Activated CD8-positive, alpha-beta T cell treated with anti-CD3 and anti-CD28 coated beads, Interleukin-2, amount 10 ng/mL, durations not matched to agents 7 days and 5 days (primary cell): ENCODE measurements at regions not wholly inside any gene's neighbourhood (a gene's known extent, or its start where the extent isn't known, plus 50 kb on each side); places are given as distances from the start of the nearest gene placed in this dataset.

Experiments
- ATAC-seq: fragments of 150-1000 bp; cut with Tn5 transposase; one replicate; pipeline ENCODE4 v1.10.0; 2021; ENCODE audit warnings: moderate library complexity
- CTCF ChIA-PET: fragments of 350-600 bp; sonication (Branson Sonifier 250); formaldehyde crosslinking; loops from one replicate; lab custom pipeline; 2021; ENCODE audit warnings: antibody characterized with exemption; lab: Charles Lee
- POLR2A ChIA-PET: fragments of 350-600 bp; sonication (Branson Sonifier 250); formaldehyde crosslinking; loops from one replicate; lab custom pipeline; 2021; ENCODE audit warnings: antibody characterized with exemption; lab: Charles Lee
- DNase-seq: peaks from one replicate; pipeline ENCODE4 v3.0.0-alpha.2; 2020
- H3K27ac Mint-ChIP-seq: one replicate; pipeline ENCODE4 v1.8.0; 2021; ENCODE audit warnings: mild to moderate bottlenecking, mixed read lengths
- H3K27me3 Mint-ChIP-seq: one replicate; pipeline ENCODE4 v1.8.0; 2021; ENCODE audit warnings: low read depth, mixed read lengths
- H3K36me3 Mint-ChIP-seq: one replicate; pipeline ENCODE4 v1.8.0; 2021; ENCODE audit warnings: low read depth, mixed read lengths
- H3K4me1 Mint-ChIP-seq: one replicate; pipeline ENCODE4 v1.8.0; 2021; ENCODE audit warnings: low read depth, mixed read lengths
- H3K4me3 Mint-ChIP-seq: one replicate; pipeline ENCODE4 v1.8.0; 2021; ENCODE audit warnings: mild to moderate bottlenecking, mixed read lengths
- H3K9me3 Mint-ChIP-seq: one replicate; pipeline ENCODE4 v1.8.0; 2022; ENCODE audit warnings: mixed read lengths; ENCODE audit not compliant: insufficient read depth

GRCh38 chr18:52009958-52010357 is 330.0 kb upstream of the DCC start:
- H3K9me3 Mint-ChIP-seq = no peaks in the 10 kb centered on the region
- ATAC-seq (no peak), DNase-seq (no peak)
- no peak overlapping the region for H3K27ac Mint-ChIP-seq
- ChIA-PET POLR2A (no interaction called here), CTCF (no interaction called here)
- H3K4me1 Mint-ChIP-seq = no peaks in the 10 kb centered on the region
- H3K4me3 Mint-ChIP-seq = no peak overlapping the region
- no peaks in the 10 kb centered on the region for H3K36me3 Mint-ChIP-seq
- no peaks in the 10 kb centered on the region for H3K27me3 Mint-ChIP-seq

GRCh38 chr18:52045946-52046675 is 293.9 kb upstream of the DCC start:
- no peak overlapping the region for H3K4me3 Mint-ChIP-seq
- no peaks in the 10 kb centered on the region for H3K27me3 Mint-ChIP-seq
- H3K27ac Mint-ChIP-seq = no peak overlapping the region
- no peaks in the 10 kb centered on the region for H3K4me1 Mint-ChIP-seq
- no peaks in the 10 kb centered on the region for H3K36me3 Mint-ChIP-seq
- ATAC-seq (no peak), DNase-seq (no peak)
- POLR2A ChIA-PET = no interaction called here
- CTCF ChIA-PET = no interaction called here
- H3K9me3 Mint-ChIP-seq = no peaks in the 10 kb centered on the region

- DNase-seq (no peak), ATAC-seq (no peak)
- H3K36me3 Mint-ChIP-seq = no peaks in the 10 kb centered on the region
- H3K27ac Mint-ChIP-seq = no peak overlapping the region
- H3K4me1 Mint-ChIP-seq = no peaks in the 10 kb centered on the region
- no peak overlapping the region for H3K4me3 Mint-ChIP-seq
- ChIA-PET CTCF (no interaction called here), POLR2A (no interaction called here)
- no peaks in the 10 kb centered on the region for H3K9me3 Mint-ChIP-seq
- H3K27me3 Mint-ChIP-seq = no peaks in the 10 kb centered on the region
Observed at GRCh38 chr18:52046842-52047241, 293.2 kb upstream of the DCC start.

GRCh38 chr18:52054324-52054723 is 285.7 kb upstream of the DCC start:
- no peaks in the 10 kb centered on the region for H3K9me3 Mint-ChIP-seq
- H3K4me3 Mint-ChIP-seq = no peak overlapping the region
- ChIA-PET CTCF (no interaction called here), POLR2A (no interaction called here)
- ATAC-seq (no peak), DNase-seq (no peak)
- H3K4me1 Mint-ChIP-seq = no peaks in the 10 kb centered on the region
- no peaks in the 10 kb centered on the region for H3K36me3 Mint-ChIP-seq
- H3K27ac Mint-ChIP-seq = no peak overlapping the region
- no peaks in the 10 kb centered on the region for H3K27me3 Mint-ChIP-seq

- ATAC-seq (no peak), DNase-seq (no peak)
- no peak overlapping the region for H3K27ac Mint-ChIP-seq
- H3K9me3 Mint-ChIP-seq = no peaks in the 10 kb centered on the region
- H3K4me3 Mint-ChIP-seq = no peak overlapping the region
- ChIA-PET CTCF (no interaction called here), POLR2A (no interaction called here)
- no peaks in the 10 kb centered on the region for H3K27me3 Mint-ChIP-seq
- no peaks in the 10 kb centered on the region for H3K4me1 Mint-ChIP-seq
- H3K36me3 Mint-ChIP-seq = no peaks in the 10 kb centered on the region
Observed at GRCh38 chr18:52060607-52061304, 279.2 kb upstream of the DCC start.

GRCh38 chr18:52063923-52064322 is 276.1 kb upstream of the DCC start:
- H3K27me3 Mint-ChIP-seq = no peaks in the 10 kb centered on the region
- no peaks in the 10 kb centered on the region for H3K36me3 Mint-ChIP-seq
- POLR2A ChIA-PET = no interaction called here
- no peaks in the 10 kb centered on the region for H3K9me3 Mint-ChIP-seq
- ATAC-seq (no peak), DNase-seq (no peak)
- H3K4me3 Mint-ChIP-seq = no peak overlapping the region
- CTCF ChIA-PET = no interaction called here
- no peak overlapping the region for H3K27ac Mint-ChIP-seq
- H3K4me1 Mint-ChIP-seq = no peaks in the 10 kb centered on the region

GRCh38 chr18:52069201-52069600 is 270.8 kb upstream of the DCC start:
- Mint-ChIP-seq H3K4me3 (no peak overlapping the region), H3K4me1 (no peaks in the 10 kb centered on the region), H3K27me3 (no peaks in the 10 kb centered on the region), H3K27ac (no peak overlapping the region), H3K36me3 (no peaks in the 10 kb centered on the region), H3K9me3 (no peaks in the 10 kb centered on the region)
- ChIA-PET CTCF (no interaction called here), POLR2A (no interaction called here)
- no peak for ATAC-seq
- no peak for DNase-seq

GRCh38 chr18:52070291-52070756 is 269.7 kb upstream of the DCC start:
- Mint-ChIP-seq H3K27ac (no peak overlapping the region), H3K4me3 (no peak overlapping the region), H3K4me1 (no peaks in the 10 kb centered on the region), H3K27me3 (no peaks in the 10 kb centered on the region), H3K9me3 (no peaks in the 10 kb centered on the region), H3K36me3 (no peaks in the 10 kb centered on the region)
- DNase-seq = no peak
- POLR2A ChIA-PET = no interaction called here
- ATAC-seq = no peak
- CTCF ChIA-PET = no interaction called here

GRCh38 chr18:52077251-52077983 is 262.6 kb upstream of the DCC start:
- ChIA-PET POLR2A (no interaction called here), CTCF (no interaction called here)
- DNase-seq = no peak
- no peak overlapping the region for H3K4me3 Mint-ChIP-seq
- ATAC-seq = no peak
- no peak overlapping the region for H3K27ac Mint-ChIP-seq
- no peaks in the 10 kb centered on the region for H3K36me3 Mint-ChIP-seq
- no peaks in the 10 kb centered on the region for H3K9me3 Mint-ChIP-seq
- no peaks in the 10 kb centered on the region for H3K27me3 Mint-ChIP-seq
- no peaks in the 10 kb centered on the region for H3K4me1 Mint-ChIP-seq

GRCh38 chr18:52082246-52082645 is 257.8 kb upstream of the DCC start:
- Mint-ChIP-seq H3K27me3 (no peaks in the 10 kb centered on the region), H3K9me3 (peaks cover 3% of the 10 kb centered on the region), H3K4me1 (no peaks in the 10 kb centered on the region), H3K36me3 (no peaks in the 10 kb centered on the region), H3K27ac (no peak overlapping the region), H3K4me3 (no peak overlapping the region)
- no peak for DNase-seq
- no peak for ATAC-seq
- CTCF ChIA-PET = no interaction called here
- POLR2A ChIA-PET = no interaction called here

GRCh38 chr18:52087140-52087539 is 252.9 kb upstream of the DCC start:
- ATAC-seq = no peak
- H3K36me3 Mint-ChIP-seq = no peaks in the 10 kb centered on the region
- ChIA-PET CTCF (no interaction called here), POLR2A (no interaction called here)
- no peak for DNase-seq
- H3K4me1 Mint-ChIP-seq = no peaks in the 10 kb centered on the region
- H3K4me3 Mint-ChIP-seq = no peak overlapping the region
- H3K27me3 Mint-ChIP-seq = no peaks in the 10 kb centered on the region
- H3K9me3 Mint-ChIP-seq = peaks cover 3% of the 10 kb centered on the region
- H3K27ac Mint-ChIP-seq = no peak overlapping the region

GRCh38 chr18:52090005-52090404 is 250.0 kb upstream of the DCC start:
- Mint-ChIP-seq H3K27me3 (no peaks in the 10 kb centered on the region), H3K27ac (no peak overlapping the region), H3K4me1 (no peaks in the 10 kb centered on the region), H3K4me3 (no peak overlapping the region), H3K36me3 (no peaks in the 10 kb centered on the region), H3K9me3 (no peaks in the 10 kb centered on the region)
- ATAC-seq = no peak
- no peak for DNase-seq
- POLR2A ChIA-PET = no interaction called here
- CTCF ChIA-PET = no interaction called here
